Glomerular endothelial cell (primary cell): ENCODE measurements at regions not wholly inside any gene's neighbourhood (a gene's known extent, or its start where the extent isn't known, plus 50 kb on each side); places are given as distances from the start of the nearest gene placed in this dataset.

ENCODE experiments used
- DNase-seq: peaks from one replicate; pipeline ENCODE4 v3.0.0-alpha.2; 2011; ENCODE audit warnings: low read depth, low spot score; ENCODE audit errors: extremely low read depth

DNA sequence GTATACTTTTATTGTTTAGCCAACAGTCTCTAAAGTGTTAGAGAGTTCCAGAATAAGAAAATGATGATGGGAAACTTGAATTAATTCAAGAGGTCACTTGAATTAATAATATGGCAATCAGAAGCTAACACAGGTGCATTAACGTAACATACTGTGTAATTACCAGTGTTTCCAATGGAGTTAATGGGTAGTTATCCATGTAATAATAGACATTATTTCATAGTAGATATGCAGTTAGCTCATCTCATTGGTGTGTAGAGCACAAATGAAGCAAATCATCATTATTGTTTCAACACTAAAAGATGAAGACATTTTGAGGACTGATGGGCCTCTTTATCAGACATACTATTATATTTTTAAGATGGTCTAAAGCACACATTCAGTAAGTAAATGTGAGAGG, 460.3 kb upstream of the HNRNPA3 start:
- DNase-seq, result no peak

DNA sequence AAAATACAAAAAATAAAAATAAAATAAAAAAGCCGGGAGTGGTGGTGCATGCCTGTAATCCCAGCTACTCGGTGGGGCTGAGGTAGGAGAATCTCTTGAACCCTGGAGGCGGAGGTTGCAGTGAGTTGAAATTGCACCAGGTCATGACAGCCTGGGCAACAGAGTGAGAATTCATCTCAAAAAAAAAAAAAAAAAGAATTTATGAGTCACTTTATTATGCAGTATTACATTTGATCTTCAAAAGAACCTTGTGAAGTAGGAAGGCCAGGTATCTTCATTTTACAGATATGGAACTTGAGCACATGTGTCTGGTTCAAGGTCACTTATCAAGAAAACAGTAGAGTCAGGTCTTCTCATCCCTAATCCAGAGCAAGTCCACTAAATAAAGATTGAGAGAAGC, 459.4 kb upstream of the HNRNPA3 start:
- no peak for DNase-seq

DNA sequence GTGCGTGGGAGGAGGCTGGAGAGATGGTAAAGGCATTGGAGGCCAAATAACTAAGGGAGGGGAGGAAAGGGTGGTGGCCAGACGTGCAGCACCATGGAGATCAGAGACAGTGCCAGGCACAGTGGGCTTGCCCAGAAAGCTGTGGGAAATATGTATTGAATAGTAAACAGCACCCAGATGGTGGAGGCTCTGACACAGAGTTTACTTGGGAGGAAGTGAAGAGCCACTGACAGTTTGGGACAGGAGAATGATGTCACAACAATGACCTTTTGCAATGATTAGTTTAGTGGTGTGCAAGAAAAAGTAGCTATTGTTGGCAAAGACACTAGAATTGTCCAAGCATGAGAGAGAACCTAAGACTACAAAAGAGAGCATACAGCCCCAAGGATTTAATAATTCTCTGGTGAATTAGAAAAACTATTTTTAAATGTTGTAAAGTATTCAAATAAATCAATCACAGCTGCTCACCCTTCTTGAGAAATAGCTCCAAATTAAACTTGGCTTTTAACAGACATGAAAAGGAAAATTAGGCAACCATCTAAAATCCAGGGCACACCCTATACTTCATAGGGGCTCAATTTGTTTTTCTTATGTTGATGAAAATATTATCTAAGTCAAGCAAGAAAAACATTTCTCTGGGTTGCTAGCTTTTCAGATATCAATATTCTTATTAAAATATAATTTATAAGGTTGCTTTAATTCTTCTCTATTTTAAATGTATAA, 458.7 kb upstream of the HNRNPA3 start:
- no peak for DNase-seq

- no peak for DNase-seq
These were observed 457.0 kb upstream of the HNRNPA3 start for GRCh38 chr2:176755537-176756135.

DNA sequence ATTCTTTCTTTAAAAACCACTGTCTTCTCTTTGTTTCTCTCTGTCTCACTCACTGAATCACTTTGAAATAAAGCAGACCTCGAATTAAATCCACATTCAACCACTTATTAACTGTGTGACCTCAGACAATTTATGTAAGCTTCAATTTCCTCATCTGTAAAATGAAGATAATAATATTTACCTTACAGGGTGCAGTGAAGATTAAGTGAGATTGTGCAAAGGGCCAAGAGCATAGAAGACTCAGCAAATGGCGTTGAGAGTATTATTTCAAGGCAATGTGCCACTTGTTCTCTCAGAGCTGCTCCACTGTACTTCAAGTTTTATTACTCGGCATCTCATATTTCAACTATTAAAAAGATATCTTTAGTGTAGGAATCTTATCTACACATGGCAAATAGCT, 454.2 kb upstream of the HNRNPA3 start:
- no peak for DNase-seq

DNA sequence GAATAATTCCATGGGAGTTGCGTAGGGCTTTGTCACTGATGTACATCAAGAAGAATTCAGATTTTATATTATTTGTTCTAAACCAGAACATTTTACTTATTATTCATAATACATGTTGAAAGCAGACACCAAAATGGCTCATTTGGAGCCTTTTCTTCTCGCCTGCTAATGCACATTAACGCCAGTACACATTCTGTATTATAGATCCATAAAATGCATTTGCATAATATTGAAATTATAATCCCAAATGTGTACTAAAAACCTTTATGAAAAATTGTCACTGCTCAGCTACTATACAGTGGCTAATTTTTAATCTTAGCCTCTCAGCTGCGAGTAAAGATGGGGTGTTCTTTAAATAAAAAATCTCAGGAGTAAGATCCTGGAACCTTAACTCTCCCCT, 452.2 kb upstream of the HNRNPA3 start:
- no peak for DNase-seq

DNA sequence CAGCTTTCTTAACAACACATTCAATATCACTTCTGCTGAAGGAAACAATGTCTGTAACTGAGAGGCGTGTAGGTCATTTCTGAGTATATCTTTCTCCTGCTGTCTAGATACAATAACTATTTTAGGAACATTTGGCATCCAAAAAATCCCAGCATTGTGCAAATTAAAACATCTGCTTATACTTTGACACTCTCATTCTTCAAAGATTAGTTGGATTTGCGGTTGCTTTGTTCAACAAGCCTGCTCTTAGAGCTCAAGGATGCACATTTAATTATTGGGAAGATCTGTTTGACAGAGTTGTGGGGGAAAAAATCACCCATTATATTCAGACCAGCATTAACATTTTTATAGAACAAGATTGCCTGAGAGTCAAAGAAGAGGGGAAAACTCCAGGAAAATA, 449.5 kb upstream of the HNRNPA3 start:
- DNase-seq, result no peak

DNA sequence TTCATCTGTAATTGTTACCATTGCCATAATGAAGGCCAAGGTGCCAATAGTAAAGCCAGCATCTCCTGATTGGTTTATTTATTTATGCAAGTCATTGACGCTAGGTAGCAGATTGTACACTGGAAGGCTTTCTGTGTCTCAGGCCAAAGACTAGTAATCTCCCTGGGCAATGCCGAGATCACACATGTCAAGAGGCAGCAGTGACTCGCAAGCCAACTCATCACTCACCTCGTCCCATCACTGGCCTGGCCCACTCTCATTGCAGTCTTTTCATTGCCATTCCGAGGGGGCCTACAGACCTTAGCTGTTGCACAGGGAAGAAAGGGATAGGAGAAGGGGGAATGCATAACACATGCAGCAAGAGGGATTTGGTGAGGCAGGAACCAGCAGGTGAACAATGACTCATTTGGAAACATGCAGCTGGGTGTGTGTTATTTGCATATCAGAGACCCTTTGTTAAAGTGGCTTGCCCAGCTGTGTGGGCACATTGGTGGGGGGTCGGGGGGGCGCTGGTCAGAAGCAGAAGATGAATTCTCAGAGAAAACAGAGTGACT, 448.7 kb upstream of the HNRNPA3 start:
- DNase-seq, result no peak

DNA sequence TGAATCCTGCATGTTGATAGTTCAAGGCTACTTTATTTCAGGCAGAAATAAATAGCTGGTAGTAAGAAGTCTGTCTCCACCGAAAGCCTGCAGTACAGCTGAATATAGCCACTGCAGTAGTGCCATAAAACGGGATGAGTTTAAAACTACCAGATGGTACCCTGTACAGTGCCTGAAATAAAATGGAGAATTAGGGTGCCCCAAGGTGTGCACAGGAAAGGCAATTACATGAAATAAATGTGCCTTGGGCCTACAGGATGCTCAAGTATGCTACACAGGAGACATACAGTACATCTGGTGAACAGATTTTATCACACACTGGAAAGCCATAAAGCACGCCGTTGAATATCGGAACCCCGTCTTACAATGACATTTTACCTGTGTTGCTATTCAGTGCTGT, 447.7 kb upstream of the HNRNPA3 start:
- DNase-seq, result no peak

- DNase-seq, result no peak
These were observed 446.6 kb upstream of the HNRNPA3 start for GRCh38 chr2:176766005-176766404.

DNA sequence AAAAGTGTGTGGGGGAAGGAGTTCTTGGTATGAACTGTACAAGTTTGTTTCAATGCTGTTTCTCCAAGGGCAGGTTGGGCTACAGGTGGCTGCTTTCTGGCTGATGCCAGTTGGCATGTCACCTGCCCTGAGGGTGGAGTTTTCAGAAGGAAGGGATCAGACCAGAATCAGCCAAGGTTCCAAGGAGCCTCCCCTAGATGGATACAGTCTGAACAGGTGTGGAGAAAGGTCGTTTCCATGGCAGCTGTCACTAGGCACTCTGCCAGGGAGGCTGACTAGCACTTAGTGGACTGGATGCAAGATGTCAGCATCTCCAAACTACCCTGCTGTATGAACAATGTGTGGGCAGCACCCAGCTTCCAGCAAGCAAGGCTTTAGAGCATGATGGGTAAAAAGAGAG, 444.4 kb upstream of the HNRNPA3 start:
- no peak for DNase-seq

GRCh38 chr2:176769021-176769420, 443.6 kb upstream of the HNRNPA3 start:
- DNase-seq, result no peak

DNA sequence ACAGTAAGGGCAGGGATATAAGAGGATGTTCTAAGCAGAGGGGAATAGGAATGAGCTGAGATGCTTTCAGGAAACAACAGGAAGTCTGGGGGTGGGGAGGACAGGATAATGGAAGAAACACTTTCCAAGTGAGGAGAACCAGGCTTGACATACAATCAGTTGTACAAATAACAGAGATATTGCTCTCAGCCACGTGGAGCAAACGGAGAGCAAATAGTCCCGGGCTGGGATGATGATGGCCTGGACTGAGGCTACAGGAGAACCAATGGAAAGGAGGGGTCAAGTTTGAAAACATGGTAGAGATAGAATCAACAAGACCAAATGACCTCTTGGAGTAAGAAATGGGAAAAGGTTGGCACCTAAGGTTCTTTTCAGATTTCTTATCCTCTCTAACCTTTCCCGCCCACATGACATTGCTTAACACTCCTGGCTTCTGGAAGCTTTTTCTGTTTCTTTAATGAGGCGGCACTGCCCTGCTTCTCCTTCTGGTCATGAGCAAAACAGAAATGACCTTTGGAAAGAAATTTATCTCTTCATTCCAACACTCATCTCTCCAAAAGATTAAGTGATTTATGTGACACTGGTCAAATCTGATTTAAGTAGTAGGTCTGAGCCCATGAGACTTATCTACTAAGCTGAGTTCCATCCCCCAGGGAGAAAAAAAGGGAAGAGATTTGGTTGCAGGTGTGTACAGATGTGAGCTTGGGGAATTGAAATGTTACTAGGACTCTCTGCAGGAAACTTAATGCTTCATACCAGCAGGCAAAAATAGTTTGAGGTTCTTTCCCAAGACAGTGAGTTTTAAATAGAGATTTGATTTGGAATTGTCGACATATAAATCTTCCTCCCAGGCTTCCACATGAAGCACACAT, 442.9 kb upstream of the HNRNPA3 start:
- no peak for DNase-seq

GRCh38 chr2:176772816-176773215, 439.8 kb upstream of the HNRNPA3 start:
- no peak for DNase-seq

- DNase-seq, result no peak
These were observed 437.7 kb upstream of the HNRNPA3 start for GRCh38 chr2:176774766-176775451.

- no peak for DNase-seq
These were observed 435.3 kb upstream of the HNRNPA3 start for GRCh38 chr2:176777262-176777661.

GRCh38 chr2:176779917-176780316, 432.7 kb upstream of the HNRNPA3 start:
- DNase-seq, result no peak

- no peak for DNase-seq
These were observed 432.2 kb upstream of the HNRNPA3 start for GRCh38 chr2:176780348-176780747.

DNA sequence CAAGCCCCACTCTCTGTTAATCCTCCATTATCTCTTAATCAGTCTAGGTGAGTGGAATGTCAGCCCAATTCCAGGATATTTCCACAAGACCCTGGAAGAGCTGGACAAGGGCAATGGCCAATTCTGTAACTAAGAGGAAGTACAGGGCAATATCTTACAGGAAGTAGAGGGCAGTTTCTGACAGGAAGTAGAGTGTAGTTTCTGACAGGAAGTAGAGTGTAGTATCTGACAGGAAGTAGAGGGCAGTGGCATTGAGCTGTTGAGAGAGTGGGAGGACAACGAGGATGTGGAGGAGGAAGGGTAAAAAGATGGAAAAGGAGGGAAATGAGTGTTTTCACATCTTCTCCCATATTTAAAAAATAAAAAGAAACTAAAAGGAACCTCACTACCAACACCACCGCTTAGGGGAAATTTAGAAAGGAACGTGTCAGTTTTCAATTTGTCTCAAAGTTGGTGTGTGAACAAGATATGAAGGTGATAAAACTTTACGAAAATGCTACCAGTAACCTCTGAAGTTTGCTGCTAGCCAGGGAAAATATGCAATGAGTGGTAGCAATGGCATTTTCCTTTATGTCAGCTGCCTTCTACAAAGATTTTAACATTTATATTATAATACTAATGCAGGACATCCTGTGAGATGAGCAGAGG, 430.9 kb upstream of the HNRNPA3 start:
- no peak for DNase-seq

- DNase-seq, result no peak
These were observed 427.9 kb upstream of the HNRNPA3 start for GRCh38 chr2:176784633-176785200.
